GM12878 (cell line): ENCODE measurements at regions not wholly inside any gene's neighbourhood (a gene's known extent, or its start where the extent isn't known, plus 50 kb on each side); places are given as distances from the start of the nearest gene placed in this dataset.

ENCODE experiments used
- ATAC-seq: fragments of 200-7000 bp; cut with Tn5 transposase; 3 replicates; pipeline ENCODE4 v1.9.1; 2020; ENCODE audit warnings: mild to moderate bottlenecking, moderate library complexity
- BruUV-seq: library from RNA; stranded (reverse); fragments of 400-500 nt; replicated peaks from 2 replicates; lab custom pipeline; 2021; lab: Mats Ljungman, UMichigan
- CTCF ChIA-PET: fragments of 300-600 bp; sonication (Branson Sonifier 250); formaldehyde crosslinking; extraction: SDS; loops from one replicate; lab custom pipeline; 2021; ENCODE audit warnings: inconsistent platforms; lab: Yijun Ruan, JAX
- POLR2A ChIA-PET: fragments of 350-600 bp; formaldehyde crosslinking; extraction: SDS; loops from one replicate; lab custom pipeline; 2021; ENCODE audit warnings: inconsistent platforms; lab: Charles Lee
- RAD21 ChIA-PET: fragments of 300-600 bp; sonication (Branson Sonifier 250); formaldehyde crosslinking; loops from one replicate; lab custom pipeline; 2023; ENCODE audit warnings: antibody characterized with exemption; ENCODE audit not compliant: unreplicated experiment; lab: Charles Lee
- SMC1A ChIA-PET: fragments of 300-600 bp; sonication (Branson Sonifier 250); formaldehyde crosslinking; loops from one replicate; lab custom pipeline; 2023; ENCODE audit not compliant: unreplicated experiment, uncharacterized antibody; lab: Charles Lee
- DNase-seq: peaks from one replicate; pipeline ENCODE4 v3.0.0-alpha.2; 2011; ENCODE audit warnings: low read depth, low spot score
- FAIRE-seq: peaks from 3 replicates; lab custom pipeline; 2011; peaks lifted over from hg19 to GRCh38; lab: Jason Lieb, UNC
- H2AFZ ChIP-seq: 2 replicates; pipeline ENCODE4 v1.6.0; 2011; ENCODE audit warnings: low read depth, low read length, control low read depth; ENCODE audit not compliant: control insufficient read depth
- H3K27ac ChIP-seq: 2 replicates; pipeline ENCODE4 v1.5.1; 2011; ENCODE audit warnings: control low read depth; ENCODE audit not compliant: control insufficient read depth, insufficient read depth
- H3K27me3 ChIP-seq, 2 experiments: replicated peaks in 1 of 2; 2 replicates each; pipeline versions ENCODE4 v1.6.0 to v1.6.1; 2011; ENCODE audit warnings: low read length in 1 of 2; ENCODE audit not compliant: control insufficient read depth in 2 of 2, insufficient read depth in 2 of 2
- H3K36me3 ChIP-seq, 2 experiments: 2 replicates each; pipeline ENCODE4 v1.5.1; 2011; ENCODE audit warnings: low read length in 1 of 2; ENCODE audit not compliant: control insufficient read depth in 2 of 2, insufficient read depth in 2 of 2
- H3K4me1 ChIP-seq: 2 replicates; pipeline ENCODE4 v1.6.1; 2011; ENCODE audit warnings: mild to moderate bottlenecking, low read length, moderate library complexity, mixed read lengths; ENCODE audit not compliant: control insufficient read depth, insufficient read depth
- H3K4me2 ChIP-seq: 2 replicates; pipeline ENCODE4 v1.6.0; 2011; ENCODE audit warnings: control low read depth; ENCODE audit not compliant: control insufficient read depth, insufficient read depth
- H3K4me3 ChIP-seq: fragments of 200-600 bp; sonication (generic); 2 replicates; pipeline ENCODE4 v1.5.1; 2016
- H3K79me2 ChIP-seq: 2 replicates; pipeline ENCODE4 v1.6.0; 2011; ENCODE audit warnings: low read length; ENCODE audit not compliant: control insufficient read depth, insufficient read depth
- H3K9ac ChIP-seq: 2 replicates; pipeline ENCODE4 v1.8.0; 2011; ENCODE audit warnings: low read length, control low read depth, mixed read lengths; ENCODE audit not compliant: control insufficient read depth, insufficient read depth
- H3K9me3 ChIP-seq: replicated peaks from 3 replicates; pipeline ENCODE4 v1.5.1; 2011; ENCODE audit warnings: mild to moderate bottlenecking, low read length; ENCODE audit not compliant: control insufficient read depth, insufficient read depth
- H4K20me1 ChIP-seq: 2 replicates; pipeline ENCODE4 v1.6.0; 2011; ENCODE audit not compliant: control insufficient read depth, insufficient read depth
- EP300 ChIP-seq, 2 experiments: fragments of 150-350 bp in 1 of 2; IDR thresholded peaks; 2 replicates each; pipeline ENCODE4 v1.6.1; 2011 to 2012; ENCODE audit warnings: low read depth in 2 of 2, low read length in 2 of 2, borderline replicate concordance in 1 of 2, improper control_type of control experiment in 1 of 2, inconsistent platforms in 1 of 2; ENCODE audit not compliant: control insufficient read depth in 1 of 2
- IRF5 ChIP-seq: fragments of 450-650 bp; IDR thresholded peaks from 2 replicates; pipeline ENCODE4 v1.6.1; 2017; ENCODE audit warnings: borderline replicate concordance
- MAX ChIP-seq: IDR thresholded peaks from 2 replicates; pipeline ENCODE4 v1.6.1; 2012; ENCODE audit warnings: low read depth, low read length, improper control_type of control experiment
- PAX5 ChIP-seq: IDR thresholded peaks from 2 replicates; pipeline ENCODE4 v1.6.1; 2011; ENCODE audit warnings: low read depth, low read length, borderline replicate concordance
- PAX8 ChIP-seq: fragments of 450-650 bp; IDR thresholded peaks from 2 replicates; pipeline ENCODE4 v1.6.1; 2017; ENCODE audit warnings: mild to moderate bottlenecking, moderate library complexity
- REST ChIP-seq: IDR thresholded peaks from 2 replicates; pipeline ENCODE4 v1.6.1; 2012; ENCODE audit warnings: mild to moderate bottlenecking, low read depth, low read length
- TBL1XR1 ChIP-seq: IDR thresholded peaks from 2 replicates; pipeline ENCODE4 v1.6.1; 2012; ENCODE audit warnings: low read depth, low read length, improper control_type of control experiment
- USF1 ChIP-seq: IDR thresholded peaks from 2 replicates; pipeline ENCODE4 v1.6.1; 2011; ENCODE audit warnings: borderline replicate concordance, low read depth, mild to moderate bottlenecking, moderate library complexity, mixed read lengths, low read length; ENCODE audit not compliant: insufficient read depth; ENCODE audit errors: extremely low read length
- ZNF207 ChIP-seq: fragments of 450-650 bp; IDR thresholded peaks from 2 replicates; pipeline ENCODE4 v1.6.1; 2014; ENCODE audit warnings: antibody characterized with exemption, mild to moderate bottlenecking, borderline replicate concordance
- ZNF687 ChIP-seq: fragments of 450-650 bp; IDR thresholded peaks from 2 replicates; pipeline ENCODE4 v1.6.1; 2017; ENCODE audit warnings: mild to moderate bottlenecking, moderate library complexity
- ZSCAN29 ChIP-seq: fragments of 450-650 bp; IDR thresholded peaks from 2 replicates; pipeline ENCODE4 v1.6.1; 2017; ENCODE audit warnings: mild to moderate bottlenecking, moderate library complexity
- WGBS: methylation state at CpG from one replicate; pipeline ENCODE4 v1.1.6; 2016; ENCODE audit warnings: low lambda C conversion rate; ENCODE audit not compliant: insufficient replicate concordance, insufficient coverage; ENCODE audit errors: missing lambda C conversion rate; 5-methylcytosine and 5-hydroxymethylcytosine counted together
- in situ Hi-C: fragments of 300-500 bp; cut with MboI; formaldehyde crosslinking; loops from 9 replicates; pipeline ENCODE4 v1.14.3; 2018; ENCODE audit warnings: mixed read lengths
- intact Hi-C: fragments of 100-400 bp; cut with micrococcal nuclease; formaldehyde crosslinking; loops from one replicate; pipeline ENCODE4 v1.14.2; 2022; ENCODE audit not compliant: unreplicated experiment

GRCh38 chr18:71846716-71847115 is 697.4 kb downstream of the CBLN2 start (continued):
- TF ChIP-seq REST (no peak), IRF5 (no peak)

- ChIA-PET RAD21 (no interaction called here), POLR2A (no interaction called here), CTCF (no interaction called here), SMC1A (no interaction called here)
- Histone ChIP-seq H3K4me3 (no peak overlapping the region), H2AFZ (no peak overlapping the region), H3K36me3 (no peaks in the 10 kb centered on the region), H4K20me1 (no peaks in the 10 kb centered on the region), H3K4me1 (no peaks in the 10 kb centered on the region), H3K9ac (no peak overlapping the region), H3K79me2 (no peaks in the 10 kb centered on the region), H3K27me3 (no peaks in the 10 kb centered on the region), H3K9me3 (no peaks in the 10 kb centered on the region; the same call in 2 of the 3 replicates), H3K4me2 (no peak overlapping the region), H3K27ac (no peak overlapping the region)
- ATAC-seq (no peak), FAIRE-seq (no peak), DNase-seq (no peak)
- in situ Hi-C loops (no loop called here), intact Hi-C loops (no loop called here)
- BruUV-seq = no TSS peak
- WGBS = 30% methylated on average over 5 of the region's 5 CpGs
- TF ChIP-seq ZNF687 (no peak), PAX5 (no peak), TBL1XR1 (no peak), ZSCAN29 (no peak), MAX (no peak), PAX8 (no peak), ZNF207 (no peak), EP300 (IDR thresholded peaks at IDR 0.05; ENCODE audit: borderline replicate concordance in 1 of 2, control insufficient read depth in 1 of 2, low read depth in 2 of 2, low read length in 2 of 2) (no peak), USF1 (no peak)
These were observed 699.3 kb downstream of the CBLN2 start for GRCh38 chr18:71844814-71845213.
